Mucosa of descending colon (tissue), 3 donors: ENCODE measurements at regions not wholly inside any gene's neighbourhood (a gene's known extent, or its start where the extent isn't known, plus 50 kb on each side); places are given as distances from the start of the nearest gene placed in this dataset.

ENCODE experiments used
- ATAC-seq: fragments of 200-7000 bp; cut with Tn5 transposase; one replicate; pipeline ENCODE4 v1.9.1; 2020; ENCODE audit warnings: mild to moderate bottlenecking, moderate library complexity
- DNase-seq, 3 donors: peaks; one replicate each; pipeline ENCODE4 v3.0.0-alpha.2; 2020
- H3K36me3 ChIP-seq: fragments of 200-600 bp; one replicate; pipeline ENCODE4 v1.8.0; 2021; ENCODE audit warnings: low read depth, mild to moderate bottlenecking
- H3K4me1 ChIP-seq: fragments of 200-600 bp; one replicate; pipeline ENCODE4 v1.8.0; 2021; ENCODE audit warnings: low read depth, mild to moderate bottlenecking
- H3K4me3 ChIP-seq: fragments of 200-600 bp; one replicate; pipeline ENCODE4 v1.8.0; 2021; ENCODE audit warnings: mild to moderate bottlenecking
- H3K9me3 ChIP-seq: fragments of 200-600 bp; one replicate; pipeline ENCODE4 v1.8.0; 2021; ENCODE audit warnings: mild to moderate bottlenecking
- intact Hi-C, 2 donors: fragments of 100-400 bp; cut with DNase I in 1 of 2; cut with micrococcal nuclease in 1 of 2; formaldehyde crosslinking; loops; one replicate each; pipeline versions ENCODE4 v1.11.0 to v1.11.1; 2022; cut with DNase I, micrococcal nuclease
- TF ChIP-seq, protein P1 (sequence below): fragments of 200-600 bp; IDR thresholded peaks from one replicate; pipeline ENCODE4 v1.8.0; 2022; ENCODE audit warnings: antibody characterized with exemption, mild to moderate bottlenecking
- donor health status: DM: no; HTN: no; CAD: no; lungs with moderate emphysema.
- donor health status: DM: no; HTN: no; CAD: no.
- donor health status: DM: no; HTN: yes; CAD: no.

DNA sequence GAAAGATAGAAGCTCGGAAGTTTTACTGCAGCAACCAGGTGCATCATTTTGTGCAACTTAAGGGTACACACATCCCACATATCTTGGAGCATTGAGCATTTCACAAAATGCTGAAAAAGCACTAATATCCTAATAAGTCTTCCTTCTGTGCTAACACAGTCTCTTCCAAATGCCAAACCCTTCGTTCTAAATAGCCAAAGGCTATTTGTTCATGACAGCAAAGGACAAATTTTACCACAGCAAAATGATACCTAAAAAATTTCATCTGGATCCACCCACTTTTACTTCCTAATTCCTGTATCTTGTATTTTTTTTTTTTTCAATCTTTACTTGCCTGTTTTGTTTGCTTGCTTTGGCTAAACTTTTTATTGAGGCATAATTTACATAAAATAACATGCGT lies 435.0 kb downstream of the RND3 start:
- intact Hi-C loops: no loop called here
- no peak for ATAC-seq
- no peaks in the 10 kb centered on the region for H3K9me3 ChIP-seq

DNA sequence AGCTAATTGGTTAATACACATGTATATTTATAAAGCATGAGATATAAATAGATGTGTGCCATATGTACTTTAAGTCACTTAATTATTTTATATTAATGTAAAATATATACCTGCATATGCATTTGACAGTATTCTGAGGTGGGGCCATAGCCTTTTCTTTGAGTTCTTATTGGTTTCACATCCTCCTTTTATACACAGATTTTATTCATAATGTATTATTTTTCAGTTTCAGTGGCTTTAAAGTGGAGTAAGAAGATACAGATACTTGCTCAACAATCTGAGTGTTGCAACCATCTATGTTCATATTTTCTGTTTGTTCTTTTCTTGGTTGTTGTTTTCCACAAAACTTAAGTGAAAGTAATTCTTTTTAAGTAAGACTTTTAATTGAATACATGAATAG lies 436.5 kb downstream of the RND3 start:
- TF ChIP-seq, protein P1, sequence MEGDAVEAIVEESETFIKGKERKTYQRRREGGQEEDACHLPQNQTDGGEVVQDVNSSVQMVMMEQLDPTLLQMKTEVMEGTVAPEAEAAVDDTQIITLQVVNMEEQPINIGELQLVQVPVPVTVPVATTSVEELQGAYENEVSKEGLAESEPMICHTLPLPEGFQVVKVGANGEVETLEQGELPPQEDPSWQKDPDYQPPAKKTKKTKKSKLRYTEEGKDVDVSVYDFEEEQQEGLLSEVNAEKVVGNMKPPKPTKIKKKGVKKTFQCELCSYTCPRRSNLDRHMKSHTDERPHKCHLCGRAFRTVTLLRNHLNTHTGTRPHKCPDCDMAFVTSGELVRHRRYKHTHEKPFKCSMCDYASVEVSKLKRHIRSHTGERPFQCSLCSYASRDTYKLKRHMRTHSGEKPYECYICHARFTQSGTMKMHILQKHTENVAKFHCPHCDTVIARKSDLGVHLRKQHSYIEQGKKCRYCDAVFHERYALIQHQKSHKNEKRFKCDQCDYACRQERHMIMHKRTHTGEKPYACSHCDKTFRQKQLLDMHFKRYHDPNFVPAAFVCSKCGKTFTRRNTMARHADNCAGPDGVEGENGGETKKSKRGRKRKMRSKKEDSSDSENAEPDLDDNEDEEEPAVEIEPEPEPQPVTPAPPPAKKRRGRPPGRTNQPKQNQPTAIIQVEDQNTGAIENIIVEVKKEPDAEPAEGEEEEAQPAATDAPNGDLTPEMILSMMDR: no peak
- DNase-seq (no peak), ATAC-seq (no peak)
- intact Hi-C loops: no loop called here
- Histone ChIP-seq H3K4me3 (no peak overlapping the region), H3K36me3 (no peaks in the 10 kb centered on the region), H3K4me1 (no peaks in the 10 kb centered on the region), H3K9me3 (no peaks in the 10 kb centered on the region)

More for the DNA sequence above, 435.0 kb downstream of the RND3 start:
- no peaks in the 10 kb centered on the region for H3K4me1 ChIP-seq
- TF ChIP-seq, protein P1: no peak
- no peak overlapping the region for H3K4me3 ChIP-seq
- no peaks in the 10 kb centered on the region for H3K36me3 ChIP-seq
- no peak for DNase-seq

DNA sequence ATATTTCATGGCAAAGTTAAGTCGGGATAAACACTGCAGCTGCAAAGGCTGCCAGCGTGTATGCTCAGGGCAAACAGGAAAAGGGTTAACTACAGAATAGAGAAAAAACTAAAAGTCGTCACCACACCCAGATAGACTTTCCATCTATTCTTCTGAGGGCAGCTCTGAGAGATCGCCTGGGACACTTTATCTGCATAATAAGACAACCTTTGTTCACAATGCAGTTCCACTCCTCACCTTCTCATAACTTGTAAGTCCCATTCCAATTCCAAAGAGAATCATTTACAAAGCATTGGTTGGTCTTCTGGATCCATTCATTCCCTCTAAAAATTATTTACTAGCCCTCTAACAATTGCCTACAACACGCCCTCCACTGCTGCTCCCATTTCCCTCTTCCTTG lies 437.4 kb downstream of the RND3 start:
- no peak for ATAC-seq
- no peaks in the 10 kb centered on the region for H3K4me1 ChIP-seq
- H3K36me3 ChIP-seq: no peaks in the 10 kb centered on the region
- intact Hi-C loops: no loop called here
- TF ChIP-seq, protein P1: no peak
- no peak overlapping the region for H3K4me3 ChIP-seq
- no peak for DNase-seq
- H3K9me3 ChIP-seq: no peaks in the 10 kb centered on the region

DNA sequence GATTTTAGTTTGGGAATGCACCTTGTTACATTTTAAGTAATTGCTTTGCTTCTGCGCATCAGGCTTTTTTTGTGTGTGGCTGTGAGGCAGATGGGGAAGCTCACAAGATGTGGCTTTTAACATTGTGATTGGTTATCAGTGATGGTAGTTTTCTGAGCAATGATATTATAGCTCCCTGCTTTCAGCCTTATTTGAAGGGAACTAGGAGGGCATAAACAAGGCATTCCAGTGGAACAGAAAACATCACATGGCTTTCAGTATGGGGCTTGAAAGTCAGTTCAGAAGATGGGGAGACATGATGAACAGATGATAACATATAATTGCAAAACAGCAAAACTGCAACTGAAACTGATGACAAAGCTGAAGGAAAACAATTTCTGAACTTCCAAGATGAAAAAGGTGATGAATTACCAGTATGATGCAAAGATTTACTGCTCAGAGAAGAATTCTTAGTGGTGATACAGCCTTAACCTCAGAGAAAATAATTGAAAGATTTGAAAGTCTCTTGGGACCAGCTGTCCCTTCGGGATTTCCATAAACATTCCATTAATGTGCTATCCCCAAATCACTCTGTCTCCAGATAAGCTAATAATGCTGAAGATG lies 439.7 kb downstream of the RND3 start:
- Histone ChIP-seq H3K4me1 (no peaks in the 10 kb centered on the region), H3K9me3 (no peaks in the 10 kb centered on the region), H3K36me3 (no peaks in the 10 kb centered on the region), H3K4me3 (no peak overlapping the region)
- no peak for DNase-seq
- intact Hi-C loops: no loop called here
- TF ChIP-seq, protein P1: no peak
- ATAC-seq: no peak

DNA sequence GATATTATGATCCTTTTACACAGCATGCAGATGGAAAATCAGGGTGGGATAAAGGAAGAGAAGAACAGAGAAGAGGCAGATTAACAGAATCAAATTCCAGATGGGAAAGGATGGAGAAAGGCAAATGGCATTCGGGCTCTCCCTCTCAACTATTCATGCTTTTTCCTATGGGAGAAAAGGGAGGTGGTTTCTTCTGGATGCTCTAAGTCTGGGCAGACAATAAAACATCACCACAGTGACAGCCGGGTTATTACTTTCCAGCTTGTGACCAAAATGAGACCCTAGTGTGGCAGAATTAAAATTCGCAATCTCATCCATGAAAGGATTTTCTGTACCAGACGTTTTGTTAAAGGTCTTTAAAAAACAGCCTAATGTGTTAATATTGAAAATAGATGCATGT lies 440.7 kb downstream of the RND3 start:
- H3K4me1 ChIP-seq: no peaks in the 10 kb centered on the region
- intact Hi-C loops: no loop called here
- TF ChIP-seq, protein P1: no peak
- ATAC-seq (no peak), DNase-seq (no peak)
- H3K4me3 ChIP-seq: no peak overlapping the region
- no peaks in the 10 kb centered on the region for H3K36me3 ChIP-seq
- H3K9me3 ChIP-seq: no peaks in the 10 kb centered on the region

DNA sequence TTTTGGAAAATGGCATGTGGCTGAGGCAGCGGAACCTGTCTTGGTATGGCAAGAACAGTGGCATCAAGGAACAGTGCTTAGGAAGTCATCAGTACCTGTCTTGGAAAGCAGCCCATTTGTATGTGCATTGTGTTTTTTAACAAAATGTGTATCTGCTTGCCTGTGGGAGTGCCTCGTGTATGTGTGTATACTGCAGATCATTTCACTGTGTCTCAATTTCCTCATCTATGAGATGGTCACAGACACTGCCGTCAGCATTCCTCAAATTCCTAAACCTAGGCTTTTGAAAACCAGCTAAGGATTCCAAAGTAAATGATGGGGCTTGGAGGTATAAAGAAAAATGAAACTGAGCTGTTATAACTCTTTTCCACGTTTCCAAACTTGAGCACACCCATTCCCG lies 441.3 kb downstream of the RND3 start:
- no peak overlapping the region for H3K4me3 ChIP-seq
- H3K4me1 ChIP-seq: no peaks in the 10 kb centered on the region
- intact Hi-C loops: no loop called here
- DNase-seq (no peak), ATAC-seq (no peak)
- no peaks in the 10 kb centered on the region for H3K9me3 ChIP-seq
- TF ChIP-seq, protein P1: no peak
- H3K36me3 ChIP-seq: no peaks in the 10 kb centered on the region
